Gastroesophageal sphincter (tissue), 3 donors: ENCODE measurements at regions not wholly inside any gene's neighbourhood (a gene's known extent, or its start where the extent isn't known, plus 50 kb on each side); places are given as distances from the start of the nearest gene placed in this dataset.

Experiments
- CTCF ChIP-seq, 4 experiments: fragments of 200-600 bp in 2 of 4; fragments of 450-650 bp in 2 of 4; sonication (generic) in 1 of 4; IDR thresholded peaks; one replicate each; pipeline ENCODE4 v1.5.1; 2017 to 2019; ENCODE audit warnings: antibody characterized with exemption in 4 of 4, mild to moderate bottlenecking in 2 of 4, moderate library complexity in 2 of 4
- EP300 ChIP-seq: sonication (generic); formaldehyde crosslinking; IDR thresholded peaks from one replicate; pipeline ENCODE4 v1.6.1; 2017; ENCODE audit warnings: antibody characterized with exemption, mild to moderate bottlenecking
- POLR2A ChIP-seq, 2 donors: fragments of 450-650 bp; IDR thresholded peaks; one replicate each; pipeline ENCODE4 v1.6.1; 2017; ENCODE audit warnings: antibody characterized with exemption in 2 of 2, mild to moderate bottlenecking in 2 of 2, moderate library complexity in 1 of 2
- POLR2AphosphoS5 ChIP-seq: sonication (generic); formaldehyde crosslinking; IDR thresholded peaks from one replicate; pipeline ENCODE4 v1.6.1; 2017; ENCODE audit warnings: antibody characterized with exemption

- no peak for TF ChIP-seq CTCF (IDR thresholded peaks at IDR 0.05)
- TF ChIP-seq POLR2A (IDR thresholded peaks at IDR 0.05) = no peak
- TF ChIP-seq POLR2AphosphoS5 = no peak
- TF ChIP-seq EP300 = no peak
Observed at GRCh38 chr7:118948508-118948907, 724.0 kb downstream of the ANKRD7 start.
